ENCODE measurements at regions not wholly inside any gene's neighbourhood (a gene's known extent, or its start where the extent isn't known, plus 50 kb on each side); places are given as distances from the start of the nearest gene placed in this dataset.

DNA sequence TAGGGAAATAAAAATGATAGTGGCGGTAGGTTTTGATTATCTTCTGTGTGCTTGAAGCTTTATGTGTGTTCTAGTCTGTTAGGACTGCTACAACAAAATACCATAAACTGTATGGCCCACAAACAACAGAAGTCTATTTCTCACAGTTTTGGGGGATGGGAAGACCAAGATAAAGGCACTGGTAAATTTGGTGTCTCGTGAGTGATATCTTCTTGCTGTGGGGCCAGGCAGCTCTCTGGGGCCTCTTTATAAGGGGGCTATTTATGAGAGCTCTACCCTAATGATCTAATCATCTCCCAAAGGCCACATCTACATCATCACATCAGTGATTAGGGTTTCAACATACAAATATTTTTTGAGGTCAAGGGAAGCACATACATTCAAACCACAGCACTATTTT, 86.8 kb upstream of the SPHKAP start:
- POLR2A ChIA-PET: no interaction called here

DNA sequence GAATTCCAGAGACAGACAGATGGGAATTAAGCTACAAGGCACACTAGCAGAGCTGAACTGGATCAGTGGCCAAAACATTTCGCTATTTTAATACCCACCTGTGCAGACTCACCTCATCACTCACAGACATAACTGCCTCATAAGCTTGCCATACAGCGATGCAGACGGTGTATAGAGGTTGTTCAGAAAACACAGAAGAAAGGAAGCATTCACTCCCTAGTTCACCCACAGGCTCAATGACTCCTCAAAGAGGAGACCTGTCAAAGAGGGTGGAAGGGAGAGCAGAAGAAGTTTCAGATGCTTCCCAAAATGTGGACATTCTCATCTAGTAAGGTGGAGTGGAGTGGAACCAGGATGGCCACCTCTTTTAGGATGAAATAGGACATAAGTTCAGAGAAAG, 81.7 kb upstream of the SPHKAP start:
- no peak for DNase-seq
- H3K36me3 Mint-ChIP-seq (ENCODE audit: insufficient read depth, unreplicated experiment): no peaks in the 10 kb centered on the region
- H3K27me3 Mint-ChIP-seq (ENCODE audit: insufficient read depth, unreplicated experiment): peaks cover 2% of the 10 kb centered on the region
- ChIA-PET POLR2A (no interaction called here), CTCF (no interaction called here)
- H3K9me3 Mint-ChIP-seq (ENCODE audit: unreplicated experiment): no peaks in the 10 kb centered on the region
- Histone ChIP-seq H3K36me3 (ENCODE audit: control insufficient read depth, insufficient read depth, low read length) (no peaks in the 10 kb centered on the region), H3K9me3 (no peaks in the 10 kb centered on the region), H3K4me1 (no peaks in the 10 kb centered on the region), H3K4me3 (ENCODE audit: low read depth, low read length) (no peak overlapping the region), H3K27me3 (replicated peaks; ENCODE audit: control insufficient read depth, insufficient read depth, low read length) (no peaks in the 10 kb centered on the region)
- H3K4me1 Mint-ChIP-seq (ENCODE audit: low read depth, unreplicated experiment): no peaks in the 10 kb centered on the region
- BruUV-seq (replicated peaks): no TSS peak
- TF ChIP-seq, protein P1, sequence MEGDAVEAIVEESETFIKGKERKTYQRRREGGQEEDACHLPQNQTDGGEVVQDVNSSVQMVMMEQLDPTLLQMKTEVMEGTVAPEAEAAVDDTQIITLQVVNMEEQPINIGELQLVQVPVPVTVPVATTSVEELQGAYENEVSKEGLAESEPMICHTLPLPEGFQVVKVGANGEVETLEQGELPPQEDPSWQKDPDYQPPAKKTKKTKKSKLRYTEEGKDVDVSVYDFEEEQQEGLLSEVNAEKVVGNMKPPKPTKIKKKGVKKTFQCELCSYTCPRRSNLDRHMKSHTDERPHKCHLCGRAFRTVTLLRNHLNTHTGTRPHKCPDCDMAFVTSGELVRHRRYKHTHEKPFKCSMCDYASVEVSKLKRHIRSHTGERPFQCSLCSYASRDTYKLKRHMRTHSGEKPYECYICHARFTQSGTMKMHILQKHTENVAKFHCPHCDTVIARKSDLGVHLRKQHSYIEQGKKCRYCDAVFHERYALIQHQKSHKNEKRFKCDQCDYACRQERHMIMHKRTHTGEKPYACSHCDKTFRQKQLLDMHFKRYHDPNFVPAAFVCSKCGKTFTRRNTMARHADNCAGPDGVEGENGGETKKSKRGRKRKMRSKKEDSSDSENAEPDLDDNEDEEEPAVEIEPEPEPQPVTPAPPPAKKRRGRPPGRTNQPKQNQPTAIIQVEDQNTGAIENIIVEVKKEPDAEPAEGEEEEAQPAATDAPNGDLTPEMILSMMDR (IDR thresholded peaks at IDR 0.05; ENCODE audit: insufficient read depth in 1 of 2, low read depth in 1 of 2, low read length in 1 of 2, severe bottlenecking in 1 of 2, unreplicated experiment in 1 of 2): no peak
- intact Hi-C loops (cut with micrococcal nuclease; ENCODE audit: unreplicated experiment): no loop called here
- H3K27ac Mint-ChIP-seq (ENCODE audit: unreplicated experiment): no peak overlapping the region
- no peak overlapping the region for H3K4me3 Mint-ChIP-seq (ENCODE audit: unreplicated experiment)

More for the DNA sequence above, 86.8 kb upstream of the SPHKAP start:
- TF ChIP-seq, protein P1 (IDR thresholded peaks at IDR 0.05; ENCODE audit: insufficient read depth in 1 of 2, low read depth in 1 of 2, low read length in 1 of 2, severe bottlenecking in 1 of 2, unreplicated experiment in 1 of 2): no peak
- CTCF ChIA-PET: no interaction called here
- Histone ChIP-seq H3K4me3 (ENCODE audit: low read depth, low read length) (no peak overlapping the region), H3K27me3 (replicated peaks; ENCODE audit: control insufficient read depth, insufficient read depth, low read length) (no peaks in the 10 kb centered on the region), H3K36me3 (ENCODE audit: control insufficient read depth, insufficient read depth, low read length) (no peaks in the 10 kb centered on the region), H3K9me3 (no peaks in the 10 kb centered on the region), H3K4me1 (no peaks in the 10 kb centered on the region)
- no peak overlapping the region for H3K27ac Mint-ChIP-seq (ENCODE audit: unreplicated experiment)
- no peak overlapping the region for H3K4me3 Mint-ChIP-seq (ENCODE audit: unreplicated experiment)
- H3K36me3 Mint-ChIP-seq (ENCODE audit: insufficient read depth, unreplicated experiment): no peaks in the 10 kb centered on the region
- H3K9me3 Mint-ChIP-seq (ENCODE audit: unreplicated experiment): no peaks in the 10 kb centered on the region
- no peaks in the 10 kb centered on the region for H3K27me3 Mint-ChIP-seq (ENCODE audit: insufficient read depth, unreplicated experiment)
- intact Hi-C loops (cut with micrococcal nuclease; ENCODE audit: unreplicated experiment): no loop called here
- no peaks in the 10 kb centered on the region for H3K4me1 Mint-ChIP-seq (ENCODE audit: low read depth, unreplicated experiment)
- no peak for DNase-seq
- no TSS peak for BruUV-seq (replicated peaks)

DNA sequence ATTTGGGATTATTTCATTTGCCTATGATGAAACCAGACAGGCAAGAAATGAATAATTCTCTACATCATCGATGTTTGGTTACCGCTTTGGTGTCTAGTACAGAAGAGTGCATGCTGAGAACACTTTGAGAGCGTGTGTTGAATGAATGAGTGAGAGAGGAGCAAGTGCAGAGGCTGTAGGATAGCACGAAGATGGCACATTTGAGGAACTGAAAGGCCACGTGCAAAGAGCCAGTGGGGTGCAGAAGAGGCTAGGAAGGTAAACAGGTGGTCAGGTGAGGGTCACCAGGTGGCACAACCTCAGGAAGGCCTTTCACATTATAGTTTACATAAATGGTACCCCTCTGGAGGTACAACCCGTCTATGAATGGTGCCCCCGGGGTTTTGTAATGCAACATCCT, 80.1 kb upstream of the SPHKAP start:
- Histone ChIP-seq H3K9me3 (no peaks in the 10 kb centered on the region), H3K36me3 (ENCODE audit: control insufficient read depth, insufficient read depth, low read length) (no peaks in the 10 kb centered on the region), H3K4me1 (no peaks in the 10 kb centered on the region), H3K4me3 (ENCODE audit: low read depth, low read length) (no peak overlapping the region), H3K27me3 (replicated peaks; ENCODE audit: control insufficient read depth, insufficient read depth, low read length) (no peaks in the 10 kb centered on the region)
- Mint-ChIP-seq H3K36me3 (ENCODE audit: insufficient read depth, unreplicated experiment) (no peaks in the 10 kb centered on the region), H3K27me3 (ENCODE audit: insufficient read depth, unreplicated experiment) (peaks cover 2% of the 10 kb centered on the region), H3K27ac (ENCODE audit: unreplicated experiment) (no peak overlapping the region), H3K9me3 (ENCODE audit: unreplicated experiment) (no peaks in the 10 kb centered on the region), H3K4me1 (ENCODE audit: low read depth, unreplicated experiment) (no peaks in the 10 kb centered on the region), H3K4me3 (ENCODE audit: unreplicated experiment) (no peak overlapping the region)
- ChIA-PET CTCF (no interaction called here), POLR2A (no interaction called here)
- no peak for DNase-seq
- BruUV-seq (replicated peaks): no TSS peak
- TF ChIP-seq, protein P1 (IDR thresholded peaks at IDR 0.05; ENCODE audit: insufficient read depth in 1 of 2, low read depth in 1 of 2, low read length in 1 of 2, severe bottlenecking in 1 of 2, unreplicated experiment in 1 of 2): no peak
- intact Hi-C loops (cut with micrococcal nuclease; ENCODE audit: unreplicated experiment): no loop called here

All from Caco-2 (cell line).